Activated T-cell treated with anti-CD3 and anti-CD28 coated beads for 24 hours (primary cell): ENCODE measurements at regions not wholly inside any gene's neighbourhood (a gene's known extent, or its start where the extent isn't known, plus 50 kb on each side); places are given as distances from the start of the nearest gene placed in this dataset.
"Not testable (repeated sequence)": the region's sequence is repeated elsewhere in the genome, so short reads cannot be mapped to it uniquely, and the experiment has no call there.

ENCODE experiments used
- DNase-seq: peaks from one replicate; pipeline ENCODE4 v3.0.0-alpha.2; 2020; ENCODE audit warnings: low read depth

DNA sequence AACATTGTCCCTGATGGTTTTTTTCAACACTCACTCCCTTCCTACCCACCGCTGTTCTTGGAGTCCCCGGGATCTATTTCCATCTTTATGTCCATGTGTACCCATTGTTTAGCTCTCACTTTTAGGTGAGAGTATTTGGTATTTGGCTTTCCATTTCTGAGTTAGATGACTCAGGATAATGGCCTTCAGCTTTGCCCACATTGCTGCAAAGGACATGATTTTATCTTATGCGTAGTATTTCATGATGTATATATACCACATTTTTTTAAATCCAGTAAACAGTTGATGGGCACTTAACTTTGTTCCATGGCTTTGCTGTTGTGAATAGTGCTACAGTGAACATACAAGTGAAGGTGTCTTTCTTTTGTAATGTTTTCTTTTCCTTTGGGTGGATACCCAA, 123.5 kb upstream of the KITLG start:
- no peak for DNase-seq

DNA sequence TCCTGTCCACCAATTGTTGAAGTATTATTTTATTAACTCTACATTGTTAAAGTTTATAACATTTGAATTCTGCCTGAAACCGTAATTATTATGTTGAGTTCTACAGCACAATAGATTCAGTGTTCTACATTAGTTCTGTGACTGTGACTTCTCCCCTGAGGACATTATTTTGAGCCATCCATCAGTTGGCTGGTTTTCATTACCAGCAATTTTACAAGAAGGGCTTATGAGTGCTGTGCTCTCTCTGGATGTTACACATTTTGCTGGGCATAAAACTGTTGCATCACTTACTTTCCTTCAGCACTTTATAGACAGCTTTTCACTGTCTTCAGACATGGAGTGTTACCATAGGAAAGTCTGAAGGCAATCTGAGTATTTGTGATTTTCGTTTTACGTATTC, 118.2 kb upstream of the KITLG start:
- DNase-seq = no peak

DNA sequence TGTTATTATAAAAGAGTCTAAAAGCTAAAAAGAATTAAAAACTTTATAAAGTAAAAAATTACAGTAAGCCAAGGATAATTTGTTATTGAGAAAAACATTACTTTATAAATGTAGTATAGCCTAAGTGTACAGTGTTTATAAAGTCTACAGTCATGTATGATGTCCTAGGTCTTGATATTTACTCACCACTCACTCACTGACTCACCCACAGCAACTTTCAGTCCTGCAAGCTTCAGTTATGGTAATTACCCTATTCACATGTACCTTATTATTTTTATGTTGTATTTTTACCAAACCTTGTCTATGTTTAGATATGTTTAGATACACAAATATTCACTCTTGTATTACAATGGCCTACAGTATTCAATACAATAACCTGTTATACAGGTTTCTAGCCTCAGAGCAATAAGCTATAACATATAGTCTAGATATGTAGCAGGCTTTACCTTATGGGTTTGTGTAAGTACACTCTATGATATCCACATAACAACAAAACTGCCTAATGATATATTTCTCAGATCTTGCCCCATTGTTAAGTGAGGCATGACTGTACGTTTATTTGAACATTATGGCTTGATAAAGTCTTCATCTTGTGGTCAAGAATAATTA, 113.7 kb upstream of the KITLG start:
- DNase-seq = no peak

DNA sequence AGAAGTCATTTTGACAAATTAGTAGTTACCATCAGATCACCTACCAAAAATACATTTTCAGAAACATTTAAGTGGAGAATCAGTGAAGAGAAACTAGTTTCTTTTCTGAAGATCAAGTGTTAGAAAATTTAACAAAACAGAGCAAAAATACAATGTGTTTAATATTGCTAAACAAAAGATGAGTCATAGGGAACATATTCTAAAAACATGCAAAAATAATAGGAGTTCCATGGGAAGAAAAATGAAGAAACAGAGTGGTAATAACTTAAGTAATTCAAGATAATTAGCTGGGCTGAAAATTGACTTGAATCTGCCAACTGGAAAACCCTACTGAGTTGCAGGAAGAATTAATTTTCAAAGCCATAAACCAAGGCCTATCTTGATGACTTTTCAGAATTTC, 111.5 kb upstream of the KITLG start:
- no peak for DNase-seq

DNA sequence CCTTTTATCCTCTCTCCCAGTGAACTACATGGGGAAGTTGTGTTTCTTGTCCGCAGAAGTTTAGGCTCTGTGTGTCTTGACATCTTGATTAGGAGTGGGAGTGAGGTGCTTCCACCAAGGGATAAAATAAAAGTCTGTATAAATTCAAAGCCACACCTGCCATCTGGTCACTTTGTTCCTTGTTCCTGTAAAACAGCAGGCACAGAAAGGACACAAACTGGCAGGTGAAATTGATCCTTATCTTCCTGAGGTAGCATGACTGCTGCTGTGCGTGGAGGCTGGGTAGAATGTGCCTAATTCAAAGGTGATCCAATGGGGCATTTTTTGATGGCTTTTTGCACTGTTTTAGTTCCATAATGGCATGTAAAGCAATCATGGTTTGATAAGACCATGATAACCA, 104.3 kb upstream of the KITLG start:
- DNase-seq = no peak

DNA sequence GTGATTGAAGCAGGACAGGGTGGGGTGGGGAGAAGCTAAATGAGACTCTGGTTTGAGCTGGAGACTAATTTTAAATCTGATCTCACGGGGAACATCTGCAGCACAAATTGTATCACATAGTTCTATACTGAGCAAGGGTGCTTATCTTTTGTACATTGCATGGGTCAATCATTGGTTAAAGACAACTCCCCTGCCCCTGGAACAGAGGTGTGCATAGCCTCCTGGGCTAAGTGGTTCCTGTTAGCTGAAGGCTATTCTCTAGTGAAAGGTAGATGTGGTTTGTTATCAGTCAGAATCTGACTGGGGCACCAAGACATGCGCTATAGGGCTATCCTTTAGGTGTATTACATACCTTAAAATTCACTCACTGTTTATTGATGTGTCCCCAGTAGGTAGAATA, 103.9 kb upstream of the KITLG start:
- DNase-seq = no peak

DNA sequence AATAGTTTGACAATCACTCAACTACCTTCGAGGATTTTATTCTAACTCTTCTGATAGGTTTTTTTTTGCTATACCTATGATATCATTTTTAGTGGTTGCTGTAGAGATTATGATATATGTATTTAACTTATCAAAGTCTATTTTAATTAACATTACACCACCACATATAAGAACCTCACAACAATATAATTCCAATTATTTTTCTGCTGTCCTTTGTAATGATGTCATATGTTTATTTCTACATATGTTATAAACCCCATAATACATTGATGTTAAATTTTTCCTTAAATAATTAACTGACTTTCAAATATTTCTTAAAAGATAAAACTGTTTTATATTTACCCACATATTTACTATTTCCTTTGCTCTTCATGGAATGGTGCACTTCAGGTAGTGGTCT, 103.4 kb upstream of the KITLG start:
- DNase-seq = no peak

DNA sequence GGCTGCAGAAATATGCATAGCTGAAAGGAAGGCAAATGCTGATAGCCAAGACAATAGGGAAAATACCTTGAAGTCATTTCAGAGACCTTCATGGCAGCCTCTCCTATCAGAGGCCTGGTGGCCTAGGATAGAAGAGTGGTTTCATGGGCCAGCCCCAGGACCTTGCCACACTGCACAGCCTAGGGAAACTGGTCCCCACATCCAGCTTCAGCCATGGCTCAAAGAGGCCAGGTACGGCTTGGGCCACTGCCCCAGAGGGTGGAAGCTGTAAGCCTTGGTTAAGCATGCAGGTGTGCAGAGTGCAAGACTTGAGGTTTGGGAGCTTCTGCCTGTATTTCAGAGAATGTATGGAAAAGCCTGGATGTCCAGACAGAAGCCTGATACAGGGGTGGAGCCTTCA, 101.0 kb upstream of the KITLG start:
- no peak for DNase-seq

DNA sequence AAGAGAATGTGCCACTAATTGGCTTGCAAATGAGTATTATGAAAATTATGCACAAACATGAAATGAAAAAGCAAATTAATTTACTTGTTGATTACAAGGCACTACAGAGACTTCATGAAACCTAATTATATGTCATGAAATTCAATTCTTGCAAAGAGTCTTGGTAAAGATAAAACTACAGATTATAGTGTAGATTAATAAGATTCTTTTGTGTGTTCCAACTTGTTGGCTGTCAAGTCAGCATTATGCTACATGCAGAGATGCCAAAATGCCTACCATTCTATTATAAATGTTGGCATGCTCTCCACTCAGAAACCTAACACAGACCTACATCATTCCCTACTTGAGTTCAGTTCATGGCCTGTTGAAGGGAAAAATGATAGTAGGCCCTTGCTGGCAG, 97.2 kb upstream of the KITLG start:
- no peak for DNase-seq

DNA sequence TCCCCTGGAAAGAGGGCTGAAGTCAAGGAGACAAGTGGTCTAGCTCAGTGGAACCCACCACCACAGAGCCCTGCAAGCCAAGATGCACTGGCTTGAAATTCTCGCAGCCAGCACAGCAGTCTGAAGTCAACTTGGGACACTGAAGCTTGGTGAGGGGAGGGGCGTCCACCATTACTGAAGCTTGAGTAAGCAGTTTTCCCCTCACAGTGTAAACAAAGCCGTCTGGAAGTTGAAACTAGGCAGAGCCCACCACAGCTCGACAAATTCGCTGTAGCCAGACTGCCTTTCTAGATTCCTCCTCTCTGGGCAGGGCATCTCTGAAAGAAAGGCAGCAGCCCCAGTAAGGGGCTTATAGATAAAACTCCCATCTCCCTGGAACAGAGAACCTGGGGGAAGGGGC, 87.3 kb upstream of the KITLG start:
- not testable (repeated sequence) for DNase-seq

DNA sequence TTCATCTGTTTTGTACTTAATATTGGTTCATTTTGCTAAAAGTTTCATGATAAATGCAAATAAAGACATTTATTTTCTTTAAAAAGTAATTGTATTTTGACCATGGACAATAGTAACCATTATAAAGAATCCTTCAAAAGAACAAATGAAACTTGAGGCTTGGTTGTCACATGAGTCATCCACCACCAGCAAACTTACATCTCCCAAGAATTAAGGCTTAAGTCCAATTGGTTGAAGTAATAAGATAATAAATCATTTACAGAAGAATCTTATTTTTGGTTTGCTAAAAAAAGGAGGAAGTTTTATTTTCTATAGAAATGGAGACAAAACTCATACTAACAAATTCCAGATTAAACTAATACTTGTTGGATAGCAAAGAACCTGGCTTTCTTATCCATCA, 84.8 kb upstream of the KITLG start:
- DNase-seq = no peak

DNA sequence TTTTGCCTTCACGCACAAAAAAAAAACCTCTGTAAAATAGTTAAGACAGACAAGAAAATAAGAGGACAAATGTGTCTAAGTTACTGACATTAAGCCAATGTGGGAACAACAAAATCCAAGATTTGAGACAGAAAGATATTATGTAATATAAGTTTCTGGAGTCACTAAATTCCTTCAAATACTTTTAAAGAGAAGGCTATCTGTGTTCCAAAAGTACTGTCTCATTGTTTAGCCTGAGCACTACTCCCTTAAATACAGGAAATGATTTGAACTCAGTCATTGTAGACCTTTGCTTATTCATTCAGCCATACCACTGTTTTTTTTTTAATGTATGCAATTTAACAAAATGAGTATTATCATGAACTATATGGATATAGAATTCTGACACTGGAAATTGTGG, 82.7 kb upstream of the KITLG start:
- no peak for DNase-seq

DNA sequence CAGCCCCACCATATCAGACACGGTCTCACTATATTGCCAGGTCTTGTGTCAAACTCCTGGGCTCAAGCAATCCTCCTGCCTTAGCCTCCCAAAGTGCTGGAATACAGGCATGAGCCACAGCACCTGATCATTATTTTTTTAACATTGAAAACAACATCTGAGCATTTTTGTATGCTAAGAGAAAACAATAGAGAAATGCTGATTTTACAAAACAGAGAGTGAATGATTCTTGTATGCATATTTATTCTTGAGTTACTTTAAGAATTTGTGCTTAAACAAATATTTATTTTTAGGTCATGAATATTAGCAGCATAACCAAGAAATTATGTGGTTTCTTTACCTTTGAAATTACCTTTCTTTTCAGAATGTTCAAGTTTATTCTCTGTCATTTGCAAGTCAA, 81.8 kb upstream of the KITLG start:
- no peak for DNase-seq

DNA sequence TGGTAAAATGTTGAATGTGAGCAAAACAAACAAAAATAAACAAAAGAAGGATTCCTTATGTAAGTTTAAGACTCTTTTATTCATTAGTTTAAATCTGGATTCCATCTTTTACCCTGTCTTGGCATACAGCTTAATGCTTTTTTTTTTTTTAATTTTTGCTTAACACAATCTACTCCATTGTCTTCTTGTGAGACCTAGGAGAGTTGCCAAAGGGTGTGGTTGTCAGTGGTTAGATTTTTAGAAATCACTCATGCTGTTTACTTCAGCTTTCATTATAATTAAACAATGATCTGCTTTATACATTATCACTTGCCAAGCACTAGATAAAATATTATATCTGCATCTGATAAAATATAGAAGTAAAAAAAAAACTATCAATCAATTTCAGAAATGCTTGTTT, 77.7 kb upstream of the KITLG start:
- DNase-seq = no peak

DNA sequence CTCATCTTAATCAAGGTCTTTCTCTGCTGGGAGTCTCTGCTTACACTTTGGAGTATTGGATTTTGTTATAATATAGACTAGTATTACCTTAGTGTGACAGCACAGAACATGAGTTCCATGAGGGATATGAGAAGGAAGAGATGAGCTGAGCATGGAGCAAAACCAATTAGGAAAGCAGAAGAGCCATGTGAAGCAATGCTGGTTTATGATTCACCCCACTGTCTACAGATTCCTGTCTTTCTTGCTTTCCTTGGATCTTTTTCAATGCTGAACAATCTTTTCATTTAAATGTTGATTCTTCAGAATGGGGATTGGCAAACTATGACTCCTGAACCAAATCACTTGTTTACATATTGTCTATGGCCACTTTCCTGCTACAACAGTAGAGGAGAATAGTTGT, 70.4 kb upstream of the KITLG start:
- DNase-seq = no peak

DNA sequence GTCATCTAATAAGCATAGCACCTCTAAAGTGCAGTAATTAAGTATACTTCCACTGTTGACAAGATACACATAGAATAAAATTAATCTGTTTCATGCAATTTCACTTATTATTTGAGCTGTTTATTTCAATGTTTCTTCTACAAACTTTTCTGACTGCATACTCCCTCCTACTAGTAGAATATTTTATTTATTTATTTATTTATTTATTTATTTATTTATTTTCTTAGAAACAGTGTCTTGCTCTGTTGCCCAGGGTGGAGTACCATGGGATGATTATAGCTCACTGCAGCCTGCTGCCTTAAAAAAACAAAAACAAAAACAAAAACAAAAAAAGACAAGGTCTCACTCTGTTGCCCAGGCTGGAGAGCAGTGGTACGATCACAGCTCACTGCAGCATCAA, 68.4 kb upstream of the KITLG start:
- DNase-seq = no peak

DNA sequence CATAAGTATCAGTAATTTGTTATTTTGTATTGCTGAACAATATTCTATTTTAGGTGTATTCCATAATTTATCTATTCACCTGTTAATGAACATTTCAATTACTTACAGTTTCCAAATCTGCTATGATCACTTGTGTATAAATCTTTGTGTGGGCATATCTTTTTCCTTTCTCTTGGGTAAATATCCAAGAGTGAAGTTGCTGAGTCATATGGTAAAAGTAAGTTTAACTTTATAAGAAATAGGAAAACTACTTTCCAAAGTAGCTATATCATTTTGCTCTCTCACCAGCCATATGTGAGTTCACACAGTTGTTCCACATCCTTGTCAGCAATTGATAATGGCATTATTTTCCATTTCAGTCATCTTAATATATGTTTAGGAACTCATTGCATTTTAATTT, 66.6 kb upstream of the KITLG start:
- DNase-seq = no peak

DNA sequence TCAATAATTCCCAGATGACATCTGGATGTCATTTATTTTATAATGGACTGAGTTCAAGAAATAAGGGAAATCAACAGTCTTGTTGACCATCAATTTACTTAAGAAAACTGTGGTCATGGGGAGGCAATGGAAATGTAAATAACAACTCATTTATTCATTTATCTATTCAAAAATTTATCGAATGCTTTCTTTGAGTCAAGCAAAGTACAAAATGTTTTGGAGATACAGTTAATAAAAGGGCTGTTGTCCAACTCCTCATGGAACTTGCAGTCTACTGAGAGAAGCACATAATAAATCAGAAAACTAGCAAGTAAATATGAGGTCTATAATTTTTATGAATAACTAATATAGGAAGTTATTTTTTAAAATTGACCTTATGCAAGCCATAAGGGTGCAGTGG, 65.5 kb upstream of the KITLG start:
- no peak for DNase-seq

DNA sequence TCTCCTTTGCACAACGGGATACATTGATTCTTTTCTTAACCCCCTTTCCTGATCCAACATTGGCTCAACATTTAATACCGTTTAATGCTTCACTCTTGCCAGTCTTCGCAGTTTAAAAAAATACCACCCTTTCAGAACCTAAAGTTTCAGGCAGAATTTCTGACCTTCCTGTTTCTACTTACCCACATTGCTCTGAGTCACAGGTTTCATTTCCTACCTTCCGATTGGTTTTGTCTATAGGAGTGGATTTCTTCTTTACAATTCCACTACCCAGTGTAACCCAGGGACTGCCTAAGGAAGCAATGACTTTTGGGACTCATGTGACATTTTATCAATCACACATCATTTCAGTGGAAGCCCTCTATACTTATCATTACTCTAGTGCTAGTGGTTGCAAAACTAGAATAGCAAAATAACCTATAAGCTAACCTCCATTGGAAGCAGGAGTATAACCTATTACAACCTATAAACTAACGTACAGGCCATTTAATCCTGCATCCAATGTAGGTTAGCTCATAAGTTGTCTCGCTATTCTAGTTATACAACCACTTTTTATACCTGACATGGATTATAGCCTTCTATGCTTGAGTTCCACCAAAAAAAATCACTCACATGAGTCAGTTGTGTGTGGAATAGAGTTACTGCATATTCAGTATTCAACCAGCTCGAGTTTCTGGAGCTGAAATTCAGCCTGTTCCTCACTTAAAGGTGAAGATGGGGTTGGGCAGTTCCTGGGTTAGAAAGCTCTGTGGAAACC, 64.9 kb upstream of the KITLG start:
- no peak for DNase-seq

DNA sequence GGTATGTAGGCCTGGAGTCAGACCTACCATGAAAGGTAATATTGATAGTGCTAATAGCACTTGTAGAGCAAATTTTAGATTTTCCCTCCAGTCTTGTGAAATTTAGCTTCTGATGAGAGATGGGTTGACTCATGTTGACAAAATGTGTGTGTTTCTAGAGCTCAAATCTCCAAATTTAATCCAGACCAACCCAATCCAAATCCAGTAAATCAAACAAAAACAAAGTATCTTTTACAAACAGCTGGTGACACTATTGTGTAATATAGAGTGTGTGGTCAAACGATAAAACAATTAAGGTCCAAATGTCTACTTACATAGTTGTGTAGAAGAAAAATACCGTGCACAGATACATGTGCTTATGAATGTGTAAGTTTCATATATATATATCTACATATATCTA, 63.4 kb upstream of the KITLG start:
- no peak for DNase-seq

DNA sequence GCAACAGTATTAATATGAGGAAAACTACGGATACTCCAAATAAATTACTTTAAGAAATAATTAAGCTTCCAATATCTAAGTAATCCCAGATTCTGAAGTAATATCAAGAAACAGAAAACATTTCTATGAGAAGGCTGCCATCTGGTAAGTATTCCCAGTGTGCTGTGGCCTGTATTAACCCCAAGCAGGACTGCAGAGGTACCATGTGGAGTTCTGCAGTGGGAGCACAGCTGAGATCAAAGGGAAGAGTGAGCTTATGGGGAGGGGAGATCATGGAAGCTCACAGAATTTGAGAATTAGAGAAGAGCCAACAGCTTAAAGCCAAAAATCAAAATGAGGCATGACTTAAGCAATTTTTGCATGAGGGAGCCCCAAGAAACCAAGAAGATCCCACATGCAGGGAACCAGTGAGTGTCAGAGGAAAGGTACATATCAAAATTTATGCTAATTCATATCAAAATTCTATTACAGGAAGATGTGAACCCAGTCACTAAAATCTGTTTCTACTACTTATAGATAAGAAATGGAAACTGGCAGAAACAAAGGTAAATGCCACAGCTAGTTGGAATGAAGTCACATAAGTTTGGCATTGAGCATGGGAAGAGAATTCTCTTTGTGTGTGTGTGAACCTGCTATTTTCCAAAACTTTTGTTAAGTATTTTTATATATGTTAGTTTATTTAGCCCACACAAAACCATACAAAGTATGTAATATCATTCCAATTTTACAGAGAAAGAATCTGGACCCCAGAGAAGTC, 62.6 kb upstream of the KITLG start:
- DNase-seq = no peak

DNA sequence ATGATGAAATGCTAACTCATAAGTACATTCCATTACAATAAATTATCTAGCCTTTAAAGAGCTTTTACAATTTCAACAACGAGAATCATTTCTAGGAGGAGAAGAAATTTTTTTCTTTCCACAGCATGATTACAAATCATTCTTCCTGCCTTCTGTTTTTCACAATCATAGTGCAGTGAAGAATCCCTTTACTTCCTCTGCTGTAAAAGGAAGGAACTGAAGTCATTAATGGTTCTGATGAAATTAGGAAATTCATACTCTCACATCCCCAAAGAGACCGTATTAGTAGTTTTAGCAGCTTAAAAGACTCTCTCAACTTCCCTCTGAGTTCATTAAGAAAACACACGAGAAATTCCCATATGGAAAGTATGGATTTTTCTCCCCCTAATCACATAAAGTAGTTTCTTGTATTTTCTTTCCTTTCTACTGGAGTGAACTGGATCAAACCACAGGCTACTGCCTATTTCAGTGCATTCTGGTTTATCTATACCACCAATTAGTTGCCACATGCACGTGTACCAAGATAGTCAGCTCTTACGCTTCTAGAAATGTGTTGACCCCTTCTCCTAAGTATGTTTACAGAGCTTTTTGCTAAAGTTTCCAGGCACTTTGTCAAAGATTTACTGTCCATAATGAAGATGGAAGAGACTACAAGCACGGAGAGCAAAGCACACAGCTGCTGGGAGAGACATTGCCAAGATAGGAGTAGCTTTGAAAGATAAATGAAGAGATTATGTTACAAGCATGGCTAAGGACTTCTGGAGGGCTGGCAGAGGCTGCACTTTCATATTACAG, 58.9 kb upstream of the KITLG start:
- no peak for DNase-seq

DNA sequence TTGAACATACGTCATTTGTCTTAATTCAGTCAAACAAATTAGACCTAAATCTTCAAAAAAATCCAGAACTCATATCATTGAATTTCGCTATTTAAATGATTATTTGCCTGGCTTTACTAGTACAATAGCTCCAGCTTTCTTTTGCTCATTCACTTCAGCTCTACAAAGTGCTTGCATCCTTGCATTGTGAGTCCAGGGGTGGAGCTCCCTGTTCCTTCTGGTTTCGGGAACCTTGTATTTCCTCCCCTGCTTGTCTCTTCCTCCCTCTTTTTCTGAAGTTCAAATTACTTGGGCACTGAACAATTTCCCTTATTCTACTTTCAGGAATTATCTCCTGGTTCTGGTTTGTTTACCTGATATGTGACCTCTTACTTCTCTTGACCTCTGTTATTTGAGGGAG, 58.1 kb upstream of the KITLG start:
- DNase-seq = no peak
